GM21423 (cell line): ENCODE measurements at regions not wholly inside any gene's neighbourhood (a gene's known extent, or its start where the extent isn't known, plus 50 kb on each side); places are given as distances from the start of the nearest gene placed in this dataset.

Experiments used
- ATAC-seq: cut with Tn5 transposase; IDR thresholded peaks from one replicate; pipeline ENCODE4 v1.9.1; 2021; ENCODE audit warnings: mild to moderate bottlenecking, moderate library complexity; ENCODE audit not compliant: unreplicated experiment

DNA sequence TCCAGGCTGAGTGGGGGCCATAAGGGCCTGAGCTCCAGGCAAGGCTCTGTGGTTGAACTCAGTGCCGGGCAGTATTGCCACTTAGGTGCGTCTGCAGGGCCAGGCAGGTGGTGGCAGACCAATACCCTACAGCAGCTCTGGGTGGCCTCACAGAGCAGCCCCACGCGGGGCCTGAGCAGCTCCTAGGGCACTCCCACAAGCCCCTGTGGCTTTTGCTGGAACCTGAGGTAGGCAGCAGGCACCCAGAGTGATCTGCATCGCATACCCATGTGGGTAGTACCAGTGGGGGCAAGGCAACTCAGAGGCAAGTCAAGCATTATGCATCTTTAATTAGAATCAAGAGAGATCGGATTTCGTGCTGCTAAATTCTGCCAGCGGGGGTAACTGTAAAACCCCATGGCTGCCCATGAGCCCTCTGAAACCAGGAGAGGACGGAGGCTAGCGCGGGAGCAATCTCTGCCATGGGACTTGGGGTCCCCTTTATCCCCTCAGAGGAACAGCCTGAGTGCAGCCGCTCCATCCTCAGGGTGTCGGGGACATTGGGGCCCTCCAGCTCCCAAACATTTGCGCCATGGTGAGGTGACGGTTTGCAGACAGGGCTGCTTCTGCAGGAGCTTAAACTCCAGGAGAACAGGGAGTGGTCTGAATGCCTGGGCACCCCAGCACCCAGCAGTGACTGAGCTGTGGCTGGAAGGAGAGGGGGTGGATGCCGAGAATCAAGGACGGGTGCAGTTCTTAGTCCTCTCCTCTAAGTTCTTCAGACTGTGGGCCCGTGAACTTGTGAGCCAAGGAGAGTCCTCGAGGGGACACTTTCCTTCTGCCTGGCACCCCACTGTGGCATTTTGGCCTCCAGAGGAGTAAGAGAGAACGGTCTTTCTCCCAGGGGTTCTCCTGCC is 62.4 kb upstream of the PCSK6 start:
- no peak for ATAC-seq

DNA sequence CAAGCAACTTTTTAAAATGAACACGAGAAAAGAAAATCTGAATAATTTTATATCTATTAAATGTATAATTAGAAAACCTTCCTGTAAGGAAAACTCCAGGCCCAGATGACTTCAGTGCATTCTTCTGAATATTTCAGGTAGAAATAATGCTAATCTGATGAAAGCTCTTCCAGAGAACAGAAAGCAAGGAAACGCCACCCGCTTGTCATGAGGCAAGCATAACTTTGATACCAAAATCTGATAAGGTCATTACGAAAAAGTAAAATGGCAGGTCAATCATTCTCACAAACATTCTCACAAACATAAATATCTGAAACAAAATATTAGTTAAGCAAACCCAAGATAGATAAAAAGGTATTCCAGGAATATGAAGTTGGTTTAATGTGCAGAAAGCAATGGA is 60.6 kb upstream of the PCSK6 start:
- ATAC-seq: no peak

DNA sequence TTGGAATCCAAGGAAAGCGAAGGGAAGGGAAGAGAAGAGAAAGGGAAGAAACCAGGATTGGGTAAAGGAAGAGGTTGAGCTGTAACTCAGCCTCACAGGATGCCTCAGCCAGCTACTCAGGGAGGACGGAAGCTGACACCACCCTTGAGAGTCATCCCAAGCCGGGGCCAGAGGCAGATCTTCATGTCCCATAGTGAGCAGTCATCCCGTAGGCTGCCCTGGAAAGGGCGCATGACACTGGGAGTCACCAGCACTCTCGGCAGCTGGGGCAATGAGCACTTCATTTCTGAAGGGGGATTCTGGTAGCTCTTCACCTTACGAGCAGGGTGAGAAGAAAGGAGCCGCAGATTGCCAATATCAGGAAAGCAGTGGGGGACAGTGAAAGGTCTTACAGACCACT is 60.1 kb upstream of the PCSK6 start:
- ATAC-seq: no peak

DNA sequence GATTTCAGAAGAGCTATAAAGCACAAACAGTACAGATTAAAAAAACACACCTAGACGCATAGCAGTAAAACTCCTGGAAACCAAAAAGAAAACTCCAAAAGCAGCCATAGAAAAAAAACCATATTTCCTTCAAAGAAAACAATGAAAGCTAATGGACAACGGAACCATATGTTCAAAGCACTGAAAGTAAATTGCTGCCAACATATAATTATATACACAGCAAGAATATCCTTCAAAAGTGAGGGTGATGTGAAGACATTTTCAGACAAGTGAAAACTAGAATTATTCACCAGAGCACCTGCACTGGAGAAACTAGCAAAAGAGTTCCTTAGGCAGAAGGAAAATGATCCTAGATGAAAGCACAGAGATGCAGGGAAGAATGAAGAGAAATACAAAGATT is 58.2 kb upstream of the PCSK6 start:
- ATAC-seq: no peak

DNA sequence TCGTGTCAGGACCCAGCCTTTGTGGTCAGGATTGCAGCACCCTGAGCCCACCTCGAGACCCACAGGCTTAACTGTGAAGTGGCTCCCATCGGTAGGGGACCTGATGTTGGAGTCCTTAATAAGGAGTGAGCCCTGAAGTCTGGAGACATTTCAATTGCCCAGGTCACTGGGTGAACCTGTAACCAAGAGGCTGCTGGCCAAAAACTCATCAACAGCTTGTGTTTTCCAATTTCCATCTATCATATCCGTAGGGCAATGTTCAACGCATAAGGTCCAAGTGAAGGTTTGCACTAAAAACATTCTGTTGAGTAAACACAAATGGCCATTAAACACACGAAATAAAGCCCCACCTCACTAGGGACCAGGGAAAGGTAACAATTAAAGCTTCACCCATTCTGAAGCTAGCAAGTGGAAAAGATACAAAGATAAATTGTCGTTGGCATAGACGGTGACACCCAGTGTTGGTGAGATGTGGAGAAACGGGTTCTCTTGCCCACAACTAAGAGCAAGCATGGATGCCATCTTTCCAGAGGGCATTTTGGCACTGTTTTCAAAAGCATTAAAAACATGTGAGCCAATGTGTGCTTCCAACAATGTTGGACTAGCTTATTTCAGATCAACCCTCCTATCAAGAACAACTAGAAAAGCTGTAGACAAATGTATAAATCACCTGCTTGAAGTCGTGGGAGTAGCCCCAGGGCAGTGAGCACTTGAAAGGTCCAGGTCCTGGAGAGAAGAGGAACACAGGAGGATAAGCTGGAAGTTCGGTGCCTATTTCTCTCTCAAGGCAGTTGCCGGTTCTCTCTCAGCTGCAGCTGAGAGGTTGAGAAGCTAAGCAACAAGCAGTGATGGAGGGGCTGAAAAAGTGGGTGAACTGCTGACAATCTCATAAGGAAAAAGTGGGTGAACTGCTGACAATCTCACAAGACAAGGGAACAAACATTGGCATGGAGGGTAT is 56.3 kb upstream of the PCSK6 start:
- ATAC-seq: no peak

DNA sequence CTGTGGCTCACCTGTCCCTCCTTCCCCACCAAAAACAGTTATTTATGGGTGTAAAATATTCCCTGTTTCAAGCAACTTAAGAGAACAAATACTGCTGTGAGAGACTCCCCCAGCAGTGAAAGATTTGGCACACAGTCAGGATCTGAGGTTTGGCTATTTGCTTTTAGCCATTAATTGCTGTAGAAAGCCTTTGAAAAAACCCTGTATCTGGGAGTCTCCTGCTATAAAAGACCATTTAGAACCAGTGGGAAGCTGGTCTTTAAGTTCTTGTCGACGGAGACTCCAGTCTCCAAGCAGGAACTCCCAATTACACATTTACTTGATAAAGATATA is 55.1 kb upstream of the PCSK6 start:
- ATAC-seq: no peak

DNA sequence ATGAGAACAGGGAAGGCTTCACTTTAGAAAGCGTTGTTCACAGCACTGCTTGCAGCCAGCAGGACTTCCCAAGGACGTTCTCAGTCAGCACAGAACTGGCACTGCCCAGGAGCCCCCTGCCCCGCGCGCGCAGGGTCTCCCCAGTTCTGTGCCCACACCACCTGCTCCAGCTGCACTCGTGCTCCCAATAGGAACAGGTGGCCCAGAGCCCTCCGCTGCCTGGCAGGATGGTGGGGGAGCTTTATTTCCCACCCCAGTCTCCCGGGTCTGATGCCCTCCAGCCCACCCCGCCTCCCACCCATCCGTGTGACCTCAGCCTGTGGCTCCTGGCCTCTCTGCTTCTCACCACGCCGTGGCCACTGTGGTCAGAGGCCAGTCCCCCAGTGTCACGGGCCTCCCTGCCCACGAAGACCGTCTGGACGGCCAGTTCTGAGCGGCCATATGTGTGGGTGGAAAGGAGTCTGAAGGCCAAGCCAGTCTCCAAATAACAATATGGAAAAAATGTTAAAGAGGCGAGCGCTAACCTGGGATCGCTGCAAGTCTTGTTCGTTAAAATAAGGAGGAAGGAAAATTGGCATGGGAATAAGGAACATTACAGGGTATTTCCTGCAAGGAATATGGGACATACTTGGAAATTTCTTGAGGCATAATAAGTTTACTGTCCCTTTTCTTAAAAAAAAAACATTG is 54.6 kb upstream of the PCSK6 start:
- ATAC-seq: no peak

DNA sequence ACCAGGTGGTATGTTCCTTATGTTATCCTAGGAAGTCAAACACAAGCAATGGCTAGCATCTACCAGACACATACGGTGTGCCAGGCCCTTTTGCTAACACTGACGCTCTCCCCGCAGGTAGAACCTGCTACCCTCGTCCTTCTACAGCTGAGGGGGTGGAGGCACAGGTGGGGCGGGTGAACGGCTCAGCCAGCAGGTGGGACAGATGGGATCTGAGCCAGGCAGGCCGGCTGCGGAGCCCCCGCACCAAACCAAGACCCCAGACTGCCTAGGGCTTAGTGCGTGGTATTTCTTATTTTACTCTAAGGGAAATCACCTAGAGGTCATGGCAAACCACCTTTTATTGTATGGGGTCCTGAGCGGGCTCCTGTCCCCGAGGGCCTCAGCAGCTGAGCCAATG is 53.9 kb upstream of the PCSK6 start:
- no peak for ATAC-seq

DNA sequence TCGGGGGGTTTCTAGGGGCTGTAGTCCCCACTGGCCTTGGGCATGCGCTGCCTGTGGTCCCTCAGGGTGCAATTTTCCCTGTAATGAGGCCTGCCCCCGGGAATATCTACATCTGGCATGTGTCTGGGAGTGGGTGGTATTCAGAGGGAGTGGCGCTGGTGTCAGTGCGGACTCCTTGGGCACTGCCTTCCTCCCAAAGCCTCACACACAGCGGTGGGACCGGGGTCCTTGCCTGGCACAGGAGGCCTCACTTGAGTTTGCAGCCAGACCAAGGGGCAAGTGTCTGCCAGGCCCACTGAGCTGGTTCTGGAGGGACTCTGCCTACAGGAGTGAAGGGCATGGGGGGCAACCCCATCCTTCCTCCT is 53.5 kb upstream of the PCSK6 start:
- no peak for ATAC-seq

DNA sequence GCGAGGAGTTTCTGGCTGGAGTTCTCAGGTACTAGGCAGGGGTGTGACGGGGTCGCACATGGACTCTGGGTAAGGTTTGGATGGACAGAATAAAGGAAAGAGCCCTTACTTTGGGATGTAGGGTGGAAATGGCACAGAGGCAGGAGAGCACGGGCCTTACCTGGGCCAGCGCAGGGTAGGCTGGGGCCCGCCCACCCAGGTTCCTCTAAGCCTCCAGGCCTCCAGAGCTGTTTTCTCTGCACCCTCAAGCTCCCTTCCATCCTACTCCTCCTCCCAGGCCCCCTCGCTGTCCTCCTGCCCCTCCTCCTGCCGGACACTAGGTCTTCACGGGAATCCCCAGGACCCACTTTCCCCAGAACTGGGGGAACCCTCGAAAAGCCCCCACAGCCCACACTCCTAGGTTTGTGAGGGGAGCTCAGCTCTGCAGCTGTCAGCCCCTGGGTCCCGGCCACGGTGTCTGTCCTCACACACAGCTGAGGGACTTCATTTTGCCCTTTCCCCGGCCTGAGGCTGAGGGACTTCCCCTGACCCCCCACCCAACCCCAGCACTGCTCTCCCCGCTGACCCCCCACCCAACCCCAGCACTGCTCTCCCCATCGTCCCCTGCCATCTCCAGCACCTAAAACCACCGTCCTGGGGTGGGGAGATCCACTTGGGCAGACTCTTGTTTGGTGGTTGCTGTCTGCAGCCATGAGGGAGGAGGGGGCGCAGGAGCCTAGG is 53.0 kb upstream of the PCSK6 start:
- no peak for ATAC-seq

DNA sequence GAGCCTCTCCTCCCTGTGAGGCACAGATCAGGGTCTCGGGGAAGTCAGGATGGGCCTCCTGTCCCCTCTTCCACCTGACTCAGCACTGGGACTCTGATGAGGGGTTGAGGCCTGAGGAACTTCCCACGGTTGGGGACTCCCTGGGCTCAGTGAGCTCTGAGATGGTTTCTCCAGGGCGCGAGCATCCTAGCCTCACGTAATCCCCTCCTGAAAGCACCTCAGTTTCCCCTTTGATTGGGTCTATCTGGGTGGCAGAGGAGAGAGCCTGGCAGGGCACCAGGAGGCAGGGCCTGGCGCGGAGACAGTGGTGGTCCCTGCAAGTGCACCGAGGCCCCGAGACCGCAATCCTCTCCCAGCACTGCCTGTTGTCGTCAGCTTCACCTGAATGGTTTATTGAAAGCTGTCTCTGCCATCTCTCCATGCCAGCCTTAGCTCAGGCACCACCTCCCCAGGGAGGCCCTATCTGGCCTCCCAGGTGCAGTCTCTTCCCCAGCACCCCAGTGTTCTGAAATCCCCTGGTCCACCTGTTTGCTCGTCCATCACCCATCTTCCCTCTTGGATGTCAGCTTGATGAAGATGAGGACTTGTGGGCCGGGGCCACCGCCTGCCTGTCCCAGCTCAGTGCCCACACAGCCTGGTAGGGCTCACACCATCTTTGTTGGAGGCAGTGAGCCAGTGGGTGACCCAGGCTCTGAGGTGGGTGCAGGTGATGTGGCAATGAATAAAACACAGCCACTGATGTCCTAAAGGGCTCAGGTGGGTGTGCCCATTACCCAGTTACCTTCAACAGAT is 52.2 kb upstream of the PCSK6 start:
- ATAC-seq: no peak

DNA sequence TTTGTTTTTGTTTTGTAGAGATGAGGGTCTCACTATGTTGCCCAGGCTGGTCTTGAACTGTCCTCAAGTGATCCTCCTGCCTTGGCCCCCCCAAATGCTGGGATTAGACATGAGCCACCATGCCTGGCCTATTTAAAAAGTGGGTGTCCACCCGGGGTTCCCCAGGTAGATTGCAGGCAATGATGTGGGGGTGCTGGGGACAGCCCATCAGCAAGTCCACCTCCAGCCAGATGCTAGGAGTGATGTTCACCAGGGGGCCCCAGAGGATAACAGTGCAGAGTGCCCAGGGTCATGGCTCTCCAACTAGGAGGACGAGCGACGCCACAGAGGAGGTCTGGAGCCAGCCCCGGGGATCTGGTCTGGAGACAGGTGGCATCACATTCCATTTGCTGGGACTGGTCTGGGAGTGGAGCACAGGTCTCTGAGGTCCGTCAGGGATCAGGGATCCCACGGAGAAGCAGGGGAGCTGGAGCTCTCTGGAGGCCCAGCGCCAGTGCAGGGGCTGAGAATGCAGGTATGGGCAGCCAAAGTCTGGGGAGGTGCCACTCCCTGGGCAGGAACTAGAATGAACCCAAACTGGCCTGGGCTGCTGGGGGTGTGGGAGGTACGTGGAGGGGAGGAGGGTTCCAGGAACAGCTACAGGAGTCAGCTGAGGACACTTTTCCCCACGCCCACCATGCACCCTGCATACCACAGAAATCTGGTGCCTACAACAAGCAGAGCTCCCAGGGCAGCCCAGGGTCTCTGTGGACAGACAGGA is 51.2 kb upstream of the PCSK6 start:
- no peak for ATAC-seq

DNA sequence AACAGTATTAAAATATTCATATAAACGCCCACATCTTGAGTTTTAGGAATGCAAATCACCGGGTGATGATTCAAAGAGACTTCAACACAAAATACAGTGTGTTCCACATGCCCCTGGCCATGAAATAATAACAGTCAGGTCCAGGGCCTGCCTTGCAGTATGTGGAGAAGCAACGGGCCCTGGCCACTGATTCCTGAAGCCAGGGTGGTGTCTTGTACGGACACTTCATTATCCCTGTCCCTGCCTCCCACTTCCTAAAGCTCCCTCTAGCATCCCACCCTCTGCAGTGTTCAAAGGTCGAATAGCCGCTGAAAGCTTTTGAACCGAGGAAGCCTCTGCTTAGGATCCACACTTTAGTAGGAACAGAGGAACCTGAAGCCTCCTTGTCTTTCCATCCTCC is 50.4 kb upstream of the PCSK6 start:
- ATAC-seq: no peak

DNA sequence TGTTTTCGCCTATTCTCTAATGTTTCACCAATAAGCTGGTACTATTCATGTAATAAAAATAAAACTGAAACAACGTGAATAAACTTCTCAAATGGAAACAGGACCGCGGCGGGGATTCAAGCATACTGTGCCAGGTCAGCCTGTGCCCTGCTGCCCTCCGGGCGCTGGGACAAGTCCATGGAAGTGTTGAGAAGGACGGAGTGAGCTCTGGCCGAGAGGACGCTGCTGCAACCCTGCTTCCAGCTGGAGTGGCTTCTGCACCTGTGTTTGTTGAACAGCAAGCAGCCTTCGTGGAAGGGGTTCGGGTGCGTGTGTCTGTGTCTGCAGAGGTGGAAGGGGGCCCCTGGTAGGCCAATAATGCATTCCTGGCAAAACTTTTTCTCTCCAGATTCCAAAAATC is 50.0 kb upstream of the PCSK6 start:
- no peak for ATAC-seq
